GM21717 (cell line): ENCODE measurements at regions not wholly inside any gene's neighbourhood (a gene's known extent, or its start where the extent isn't known, plus 50 kb on each side); places are given as distances from the start of the nearest gene placed in this dataset.

Experiments used
- ATAC-seq: cut with Tn5 transposase; IDR thresholded peaks from one replicate; pipeline ENCODE4 v1.9.1; 2021; ENCODE audit warnings: mild to moderate bottlenecking, moderate library complexity; ENCODE audit not compliant: unreplicated experiment

- ATAC-seq, result no peak
These were observed 90.5 kb upstream of the DBX1 start for GRCh38 chr11:20250644-20251247.

GRCh38 chr11:20249796-20250195, 89.5 kb upstream of the DBX1 start:
- ATAC-seq, result no peak

- no peak for ATAC-seq
These were observed 89.1 kb upstream of the DBX1 start for GRCh38 chr11:20249378-20249777.

GRCh38 chr11:20248871-20249270, 88.6 kb upstream of the DBX1 start:
- ATAC-seq, result no peak

- no peak for ATAC-seq
These were observed 88.0 kb upstream of the DBX1 start for GRCh38 chr11:20248121-20248772.

GRCh38 chr11:20247591-20248007, 87.3 kb upstream of the DBX1 start:
- ATAC-seq, result no peak

DNA sequence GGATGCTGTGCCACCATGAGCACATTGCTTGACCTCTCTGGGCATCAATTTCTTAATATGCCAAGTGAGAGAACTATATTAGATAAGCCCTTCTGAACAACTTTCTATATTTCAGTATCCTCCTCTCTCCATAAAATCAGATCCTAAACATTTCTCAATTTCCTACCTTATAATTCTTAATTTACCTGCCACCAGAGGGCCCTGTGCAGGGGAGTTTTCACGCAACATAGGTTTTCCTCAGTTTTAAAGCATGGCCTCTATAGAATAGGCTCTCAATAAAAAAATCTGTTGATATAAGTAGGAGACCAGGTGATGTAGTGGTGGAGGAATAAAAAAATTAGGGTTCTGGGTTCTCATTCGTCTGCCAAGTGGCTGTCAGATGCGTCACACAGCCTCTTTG, 83.7 kb upstream of the DBX1 start:
- ATAC-seq, result no peak

GRCh38 chr11:20238712-20239111, 78.4 kb upstream of the DBX1 start:
- ATAC-seq, result no peak

DNA sequence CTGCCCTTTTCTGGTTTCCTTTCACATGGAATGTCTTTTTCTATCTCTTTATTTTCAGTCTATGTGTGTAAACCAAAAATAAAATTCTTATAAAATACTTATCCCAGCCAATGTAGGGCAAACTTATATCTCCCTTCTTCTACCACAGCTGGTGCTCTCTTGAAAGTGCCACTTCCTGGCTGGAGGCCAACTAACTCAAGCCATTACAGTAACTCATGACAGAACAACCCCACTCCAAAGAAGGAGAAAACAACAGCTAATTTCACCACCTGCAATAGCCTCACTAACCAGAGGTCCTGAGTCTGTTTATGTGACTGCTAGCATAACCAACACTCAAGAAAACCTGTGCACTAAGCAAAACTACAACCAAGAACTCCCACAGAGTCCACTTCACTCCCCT, 74.9 kb upstream of the DBX1 start:
- no peak for ATAC-seq

- ATAC-seq, result no peak
These were observed 67.4 kb upstream of the DBX1 start for GRCh38 chr11:20227631-20228030.

DNA sequence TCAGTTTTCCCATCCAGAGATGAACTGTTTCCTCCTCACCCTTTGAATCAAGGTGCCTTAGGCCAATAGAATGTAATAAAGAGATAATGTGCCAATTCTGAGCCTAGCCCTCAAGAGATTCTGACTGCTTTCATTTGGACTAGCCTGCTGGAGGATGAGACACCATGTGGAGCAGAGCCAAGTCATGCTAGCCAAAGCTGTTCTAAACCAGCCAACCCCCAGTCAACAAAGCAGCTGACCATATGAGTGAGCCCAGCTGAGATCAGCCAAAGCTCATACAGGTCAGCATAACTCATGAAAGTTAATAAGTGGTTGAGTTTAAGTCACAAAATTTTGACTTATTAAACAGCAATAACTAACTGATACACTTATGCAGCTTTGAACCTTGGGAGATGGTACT, 66.7 kb upstream of the DBX1 start:
- ATAC-seq, result no peak

DNA sequence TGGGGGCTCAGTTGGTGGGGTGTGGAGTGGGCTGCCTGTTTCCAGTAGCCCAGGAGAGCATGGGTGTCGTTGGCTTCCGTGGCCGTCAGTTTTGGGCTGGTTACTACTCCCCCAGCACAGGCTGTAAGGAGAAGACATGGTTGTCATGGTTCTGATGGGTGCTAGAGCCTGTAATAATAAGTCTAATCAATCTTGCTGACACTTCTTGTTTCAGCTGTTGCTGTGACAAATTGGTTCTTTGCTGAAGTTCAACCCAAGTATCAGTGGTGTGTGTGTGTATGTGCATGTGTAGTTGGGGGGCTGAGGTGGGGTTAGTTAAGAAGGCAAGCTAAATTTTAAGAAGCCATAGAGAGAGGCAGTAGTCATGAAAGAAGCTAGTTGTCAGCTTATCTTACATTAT, 61.3 kb upstream of the DBX1 start:
- ATAC-seq, result no peak

GRCh38 chr11:20213790-20214189, 53.5 kb upstream of the DBX1 start:
- peak; percentile 55 for ATAC-seq

GRCh38 chr11:20211691-20212090, 51.4 kb upstream of the DBX1 start:
- no peak for ATAC-seq
